NCI-H2029 treated with DMSO at 0.1 percent for 48 hours (cell line): ENCODE measurements at regions not wholly inside any gene's neighbourhood (a gene's known extent, or its start where the extent isn't known, plus 50 kb on each side); places are given as distances from the start of the nearest gene placed in this dataset.
"Not testable (repeated sequence)": the region's sequence is repeated elsewhere in the genome, so short reads cannot be mapped to it uniquely, and the experiment has no call there.

Experiments
- DNase-seq: peaks from one replicate; lab custom pipeline; 2025; lab: John Stamatoyannopoulos, UW

DNA sequence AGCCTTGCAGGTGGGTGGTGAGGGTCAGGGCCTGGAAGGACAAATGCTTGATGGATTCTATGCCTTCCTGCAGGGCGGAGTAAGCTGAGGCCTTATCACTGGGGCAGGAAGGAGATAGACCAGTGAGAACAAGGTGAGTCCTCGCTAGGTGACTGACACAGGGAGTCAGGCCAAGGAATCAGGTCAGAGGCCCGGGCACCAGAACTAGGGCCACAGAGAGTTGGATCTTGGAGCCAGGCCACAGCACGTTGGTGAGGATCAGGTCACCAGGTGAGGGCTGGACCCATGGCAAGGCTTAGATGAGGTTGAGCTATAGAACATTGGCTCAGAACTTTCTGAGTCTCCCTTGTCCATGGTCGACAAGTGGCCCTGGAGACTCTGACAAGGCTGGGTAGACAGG, 328.2 kb downstream of the FOXO1 start:
- DNase-seq, result no peak

DNA sequence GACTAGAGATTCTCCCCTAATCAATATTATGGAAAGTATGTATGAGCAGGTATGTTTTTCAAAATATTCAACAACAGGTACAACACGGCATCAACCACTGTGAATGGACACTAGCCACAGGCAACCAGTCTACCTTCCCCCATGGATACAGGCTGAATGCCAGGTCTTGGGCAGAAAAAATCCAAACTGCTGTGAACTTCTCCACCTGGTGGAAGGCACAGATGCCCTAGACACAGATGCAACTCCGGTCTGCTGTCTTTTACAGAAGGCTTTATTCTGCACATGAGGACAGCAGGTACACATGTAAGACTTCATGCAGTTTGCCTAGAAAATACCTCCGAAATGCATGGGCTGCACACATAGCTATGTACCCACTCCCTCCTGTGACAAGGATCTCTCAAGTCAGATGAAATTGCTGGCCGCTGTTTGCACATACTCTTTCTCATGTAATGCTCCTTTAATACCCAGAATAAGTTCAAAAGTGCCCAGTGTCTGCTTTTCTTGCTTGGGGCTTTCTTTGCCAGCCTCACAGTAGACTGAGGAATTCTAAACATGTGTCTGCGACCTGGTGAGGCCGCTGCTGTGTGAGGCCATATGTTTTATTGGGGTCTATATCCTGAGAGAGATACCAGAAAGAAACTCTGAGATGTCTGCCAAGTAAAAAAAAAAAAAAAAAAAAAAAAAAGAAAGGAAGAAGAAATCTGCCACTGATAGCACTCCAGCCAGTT, 325.9 kb downstream of the FOXO1 start:
- no peak for DNase-seq

DNA sequence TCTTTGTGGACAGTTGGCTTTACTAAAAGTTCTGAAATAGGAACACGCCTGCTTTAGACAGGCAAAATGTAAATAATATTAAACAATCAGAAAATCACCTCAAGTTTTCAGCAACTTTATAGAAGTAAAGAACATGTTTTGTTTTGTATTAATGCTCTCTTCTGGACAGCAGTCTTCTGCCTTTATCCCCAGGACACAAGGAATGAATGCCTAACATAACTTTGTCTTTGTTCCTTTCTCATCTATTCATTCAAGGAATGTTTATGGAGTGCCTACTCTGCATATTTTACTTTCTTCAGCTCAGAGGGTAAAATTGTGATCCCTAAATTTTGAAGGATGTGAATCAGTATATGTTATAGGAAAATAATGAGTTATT, 325.4 kb downstream of the FOXO1 start:
- no peak for DNase-seq

- no peak for DNase-seq
Observed at GRCh38 chr13:40341501-40341900, 324.9 kb downstream of the FOXO1 start.

DNA sequence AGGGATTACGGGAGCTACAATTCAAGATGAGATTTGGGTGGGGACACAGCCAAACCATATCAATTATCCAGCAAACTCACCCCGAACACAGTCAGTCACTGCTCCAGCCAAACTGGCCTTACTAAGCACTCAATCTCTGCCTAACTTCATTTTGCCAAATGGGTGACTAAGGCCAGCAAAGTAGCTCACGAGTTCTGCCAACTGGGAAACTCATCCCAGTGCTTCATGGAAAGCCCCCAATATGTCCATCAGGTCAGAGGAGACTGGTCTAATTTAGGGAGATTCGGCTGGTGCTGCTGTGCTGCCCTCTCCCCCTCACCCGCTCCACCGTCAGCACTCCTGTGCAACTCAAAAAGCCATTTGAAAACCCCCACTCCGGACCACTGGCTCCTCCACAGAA, 324.0 kb downstream of the FOXO1 start:
- no peak for DNase-seq

GRCh38 chr13:40342901-40343300, 323.5 kb downstream of the FOXO1 start:
- DNase-seq, result no peak

DNA sequence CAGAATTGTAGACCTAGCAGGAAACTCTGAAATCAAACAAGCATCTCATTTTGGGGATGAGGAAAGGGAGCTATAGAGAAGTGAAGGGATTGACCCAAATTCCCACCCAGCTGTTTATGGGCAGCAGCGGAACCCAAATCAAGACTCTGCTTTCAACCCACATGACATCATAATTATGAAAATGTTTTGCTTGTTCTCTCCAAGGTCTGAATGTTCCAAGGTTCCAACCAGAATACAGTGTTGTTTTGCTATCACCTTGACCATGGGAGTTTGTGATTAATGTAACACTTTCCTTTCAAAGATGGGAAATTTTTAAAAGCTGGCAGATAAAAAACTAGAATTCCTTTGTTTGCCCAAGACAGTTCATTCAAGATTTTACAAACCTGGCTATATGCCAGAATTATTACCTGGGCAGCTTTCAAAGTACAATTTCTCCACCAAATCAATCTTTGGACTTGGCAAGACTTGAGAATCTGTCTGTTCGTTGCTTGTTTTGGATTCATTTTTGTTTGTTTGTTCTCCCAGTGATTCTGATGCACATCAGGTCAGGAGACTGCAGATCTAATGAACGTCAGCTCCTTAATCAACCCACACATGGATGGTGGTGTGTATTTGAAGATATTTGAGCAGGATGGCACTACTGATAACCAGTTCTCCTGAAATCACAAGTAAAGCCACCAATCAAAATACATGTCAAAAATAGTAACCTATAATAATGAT, 322.7 kb downstream of the FOXO1 start:
- no peak for DNase-seq

DNA sequence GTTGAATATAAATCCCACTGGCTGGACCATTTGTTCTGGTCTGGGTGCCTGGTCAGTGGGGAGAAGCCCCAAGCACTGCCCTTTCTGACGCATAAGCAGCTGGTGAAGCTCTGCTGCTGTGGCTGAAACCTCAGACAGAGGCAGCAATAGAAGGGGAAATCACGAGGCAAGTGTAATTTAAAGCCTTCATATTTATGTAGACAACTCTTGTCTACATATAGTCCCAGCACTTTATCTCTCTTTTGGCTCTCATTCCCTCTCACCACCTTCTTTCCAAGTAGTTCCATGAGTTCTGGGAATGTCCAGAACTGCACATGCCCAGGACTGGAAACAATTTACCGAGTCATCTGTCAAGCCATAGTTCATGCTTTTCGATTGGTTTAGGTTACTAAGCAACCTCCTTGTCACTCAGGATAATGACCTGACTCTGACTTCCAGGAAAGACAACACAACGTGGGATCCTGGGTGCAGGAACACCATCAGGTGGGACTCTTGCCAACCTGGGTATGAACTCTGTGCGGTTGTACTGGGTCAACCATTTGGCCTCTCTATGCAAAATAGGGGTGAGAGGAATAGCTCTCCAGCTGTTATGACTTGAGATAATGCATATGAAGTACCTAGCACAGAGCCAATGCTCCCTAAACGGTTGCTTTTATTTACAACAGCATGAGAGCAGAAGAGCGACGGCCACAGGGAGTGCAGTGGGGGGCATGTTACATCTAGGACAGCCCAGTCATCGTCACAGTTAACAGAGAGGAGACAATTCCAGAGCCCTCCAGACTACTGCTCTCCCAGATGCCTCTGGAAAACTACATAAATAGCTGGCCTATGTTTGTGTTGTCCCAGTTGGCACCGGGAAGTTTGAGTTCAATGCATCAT, 321.9 kb downstream of the FOXO1 start:
- DNase-seq, result no peak

GRCh38 chr13:40345149-40345514, 321.3 kb downstream of the FOXO1 start:
- DNase-seq, result no peak

DNA sequence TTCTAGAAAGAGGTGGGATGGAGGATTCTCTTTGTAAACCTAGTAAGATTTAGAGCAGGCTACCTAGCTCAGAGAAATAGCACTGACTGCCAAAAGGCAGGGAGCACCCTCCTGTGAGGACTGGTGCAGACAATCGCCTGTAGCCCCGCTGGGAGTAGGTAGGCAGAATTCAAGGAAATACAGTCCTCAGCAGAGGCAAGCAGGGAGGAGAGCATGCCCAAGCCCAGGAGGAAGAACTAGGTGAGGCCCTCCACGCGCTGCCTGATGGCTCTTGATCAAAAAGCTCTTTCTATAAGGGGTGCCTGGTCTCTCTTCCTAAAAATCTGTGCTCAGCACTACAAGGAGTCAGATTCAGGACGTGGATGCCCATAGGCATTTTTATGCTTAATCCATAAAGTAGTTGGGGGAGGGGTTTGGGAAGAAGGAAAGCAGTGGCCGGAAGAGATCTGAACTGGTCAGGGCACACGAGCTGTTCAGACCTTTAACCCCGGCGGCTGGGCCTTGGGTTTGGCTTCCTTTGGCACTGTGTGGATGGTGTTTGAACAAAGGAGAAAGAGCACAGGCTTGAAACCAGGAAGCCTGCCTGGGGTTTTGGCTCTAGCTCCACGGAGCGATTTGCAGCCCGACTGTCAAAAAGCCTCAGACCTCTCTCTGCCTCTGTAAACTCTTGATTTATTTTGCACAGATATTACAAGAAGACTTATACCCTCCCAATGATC, 320.6 kb downstream of the FOXO1 start:
- DNase-seq, result no peak

GRCh38 chr13:40346592-40346991, 319.8 kb downstream of the FOXO1 start:
- DNase-seq, result no peak

DNA sequence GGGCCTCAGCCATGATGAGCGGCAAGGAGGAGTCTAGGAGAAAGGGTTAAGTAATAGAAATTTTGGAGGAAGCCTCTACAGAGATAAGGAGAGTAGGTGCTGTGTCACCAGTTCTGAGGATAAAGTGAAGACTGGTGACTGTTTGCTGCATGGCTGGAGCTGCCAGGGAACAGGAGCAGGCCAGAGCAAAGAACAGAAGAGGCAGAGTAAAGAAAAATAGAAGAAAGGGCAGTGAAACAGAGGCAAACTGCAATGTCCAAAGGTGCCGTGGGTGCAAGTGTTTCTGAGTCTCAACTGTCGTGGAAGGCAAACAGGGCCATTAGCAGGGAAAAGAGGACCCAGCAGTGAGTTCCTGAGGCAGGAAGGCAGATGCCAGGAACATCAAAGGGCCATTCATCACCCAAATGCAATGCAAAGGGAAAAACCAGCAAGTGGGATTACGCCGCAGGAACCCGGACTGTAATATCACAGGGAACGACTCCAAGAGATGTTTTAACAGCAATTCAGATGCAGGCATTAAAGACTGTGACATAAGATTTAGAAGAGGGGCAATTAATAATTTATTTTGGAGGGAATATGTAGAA, 318.3 kb downstream of the FOXO1 start:
- DNase-seq, result no peak

DNA sequence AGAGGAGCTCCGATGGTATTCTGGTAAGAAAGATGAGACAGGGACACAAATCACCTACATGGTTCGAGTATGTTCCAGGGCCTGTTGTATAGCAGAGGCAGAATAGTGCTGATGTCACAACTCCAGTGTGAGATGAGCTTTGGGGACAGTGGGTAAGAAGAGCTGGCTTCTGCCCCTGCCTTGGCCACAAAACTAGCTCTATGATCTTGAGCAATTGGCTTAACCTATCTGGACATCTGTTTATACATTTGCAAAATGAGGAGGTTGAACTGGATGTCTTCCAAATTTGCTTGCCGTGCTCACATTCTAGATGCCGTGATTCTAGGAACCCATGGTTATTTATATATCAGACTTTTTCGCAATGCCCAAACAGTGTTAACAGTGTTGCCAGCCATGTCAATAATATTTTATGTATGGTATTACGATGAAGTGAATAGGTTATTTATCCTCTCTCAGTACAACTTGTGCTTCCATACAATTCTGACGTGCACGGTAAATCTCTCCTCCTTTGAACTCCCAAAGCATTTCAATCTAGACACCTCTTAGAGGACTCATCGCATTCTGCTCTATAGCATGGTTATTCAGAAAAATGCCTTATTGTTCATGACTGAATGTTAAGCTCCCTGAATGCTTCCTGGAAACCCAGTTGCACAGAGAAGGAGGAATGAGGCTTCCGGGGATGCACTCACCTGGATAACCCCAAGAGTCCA, 316.0 kb downstream of the FOXO1 start:
- DNase-seq, result no peak

DNA sequence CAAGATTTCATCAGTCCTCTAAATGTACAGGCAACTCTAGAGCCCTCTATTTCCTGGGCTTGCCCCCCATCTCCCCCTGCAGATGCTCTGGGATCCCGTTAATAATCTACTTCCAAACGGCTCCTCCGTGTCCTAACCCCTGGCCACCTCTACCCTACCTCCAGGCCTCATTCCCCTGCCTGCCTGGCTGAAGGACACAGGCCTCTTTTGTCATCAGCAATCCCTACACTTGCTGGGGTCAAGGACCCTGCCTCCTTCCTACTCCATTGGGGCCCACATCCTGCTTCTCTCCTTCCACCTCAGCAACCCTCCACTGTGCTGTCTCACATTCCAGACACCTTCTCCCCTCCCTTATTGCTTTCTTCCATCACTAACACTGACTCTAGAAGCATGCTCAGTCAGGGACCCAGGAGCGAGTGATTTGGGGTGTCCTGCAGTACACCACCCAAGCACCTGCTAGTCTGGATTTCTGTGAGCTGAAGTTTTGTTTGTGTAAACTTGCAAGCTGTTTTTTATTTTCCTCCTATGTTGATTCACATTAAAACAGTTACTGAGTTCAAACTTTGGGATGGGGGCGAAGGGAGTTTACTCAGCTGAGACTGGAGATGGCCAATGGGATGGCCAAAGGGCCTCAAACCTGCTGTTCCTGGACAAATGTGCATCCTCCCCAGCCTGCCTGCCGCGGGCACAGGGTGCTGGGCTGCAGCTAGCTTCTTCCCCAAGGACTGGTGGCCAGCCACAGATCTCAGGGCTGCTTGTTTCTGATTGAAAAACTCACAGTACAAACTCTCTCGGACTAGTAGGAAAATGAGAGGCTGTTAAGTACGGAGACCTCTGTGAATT, 314.7 kb downstream of the FOXO1 start:
- no peak for DNase-seq

DNA sequence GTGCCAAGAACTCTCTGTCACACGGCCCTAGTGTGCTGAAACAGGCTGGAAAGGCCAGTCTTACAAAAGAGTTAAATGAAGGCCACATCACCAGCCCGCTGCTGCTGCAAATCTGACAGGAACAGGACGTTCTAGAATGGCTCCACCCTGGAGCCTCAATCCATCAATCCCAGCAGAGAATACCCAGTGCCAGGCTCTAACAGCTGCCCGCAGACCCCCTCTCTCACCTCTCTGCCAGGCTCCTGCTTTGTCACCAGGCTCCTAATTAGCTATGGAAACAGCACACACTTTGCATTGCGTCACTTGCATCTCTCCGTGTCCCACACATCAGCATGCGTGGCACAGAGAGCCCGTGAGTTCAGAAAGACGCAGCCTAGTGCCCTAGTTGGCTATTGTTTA, 314.1 kb downstream of the FOXO1 start:
- DNase-seq, result no peak

DNA sequence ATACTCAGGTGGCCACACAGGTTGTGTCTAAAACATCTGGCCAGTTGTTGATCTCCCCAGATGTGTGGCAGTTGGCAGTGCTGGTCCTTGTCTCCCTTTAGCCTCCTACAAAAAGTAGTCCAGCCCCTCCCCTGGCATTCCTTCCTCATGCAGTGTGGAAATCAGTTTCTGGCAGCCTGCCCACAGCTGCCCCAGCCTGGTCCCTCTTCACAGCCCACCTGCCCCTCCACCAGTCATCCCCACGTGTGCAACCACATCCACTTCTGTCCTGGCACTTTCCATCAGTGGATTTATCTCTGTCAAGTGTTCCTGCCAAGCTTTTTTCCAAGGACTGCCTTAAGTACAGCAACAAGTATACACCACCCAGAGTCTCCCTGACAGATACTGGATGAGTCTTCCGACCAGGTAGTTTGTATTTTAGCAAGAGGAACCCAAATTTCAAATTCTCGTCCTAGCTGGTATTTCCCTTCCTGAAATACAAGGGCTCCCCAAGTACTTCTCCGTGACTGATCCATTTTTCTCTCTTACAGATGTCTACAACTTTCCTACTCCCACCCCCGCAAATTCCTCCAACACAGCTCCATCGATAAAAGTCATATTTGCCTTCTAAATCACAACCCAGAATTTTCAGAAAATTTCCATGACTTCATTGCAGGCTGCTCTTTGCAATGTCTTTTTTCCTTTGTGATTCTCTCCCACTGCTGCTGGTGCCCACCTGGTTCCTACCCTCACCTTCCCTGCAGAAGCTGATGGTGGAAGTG, 313.5 kb downstream of the FOXO1 start:
- DNase-seq, result no peak

- DNase-seq, result no peak
Observed at GRCh38 chr13:40355126-40355724, 311.2 kb downstream of the FOXO1 start.

GRCh38 chr13:40356011-40356410, 310.4 kb downstream of the FOXO1 start:
- DNase-seq, result no peak

- DNase-seq, result not testable (repeated sequence)
Observed at GRCh38 chr13:40356458-40356857, 310.0 kb downstream of the FOXO1 start.
